ENCODE measurements at regions not wholly inside any gene's neighbourhood (a gene's known extent, or its start where the extent isn't known, plus 50 kb on each side); places are given as distances from the start of the nearest gene placed in this dataset.

DNA sequence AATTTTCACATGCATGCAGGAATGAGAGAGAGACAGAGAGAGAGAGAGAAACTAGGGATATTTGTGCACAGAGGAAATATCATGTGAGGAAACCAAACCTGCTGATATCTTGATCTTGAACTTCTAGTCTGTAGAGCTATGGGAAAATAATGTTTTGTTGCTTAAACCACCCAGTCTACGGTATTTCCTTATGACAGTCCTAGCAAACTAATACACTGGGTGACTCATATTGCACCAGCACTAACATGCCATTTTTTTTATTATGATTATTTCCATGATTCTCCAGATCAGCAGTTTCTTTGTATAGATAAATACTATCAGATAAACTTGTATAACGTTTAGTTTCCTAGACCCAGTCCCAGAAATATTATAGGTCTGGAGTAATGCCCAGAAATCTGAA, 1259.0 kb downstream of the ZPLD1 start:
- DNase-seq: no peak

DNA sequence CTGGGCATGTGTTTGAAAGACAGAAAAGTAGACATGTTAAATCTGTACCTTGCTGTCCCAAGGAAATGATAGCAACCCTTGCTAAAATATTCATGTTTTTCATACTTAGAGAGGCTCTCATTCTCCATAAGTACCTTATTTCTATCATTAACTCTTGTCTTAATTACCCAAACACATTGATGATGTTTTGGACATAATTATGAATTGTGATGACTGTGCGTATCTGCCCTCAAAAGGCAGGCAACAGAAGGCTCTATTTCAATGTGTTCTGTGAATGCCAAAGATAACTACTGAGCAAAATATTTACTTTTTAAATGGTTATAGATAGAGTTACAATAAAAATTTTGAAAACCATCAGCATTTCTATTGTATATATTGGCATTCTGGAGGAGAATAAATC, 1263.8 kb downstream of the ZPLD1 start:
- no peak for DNase-seq

DNA sequence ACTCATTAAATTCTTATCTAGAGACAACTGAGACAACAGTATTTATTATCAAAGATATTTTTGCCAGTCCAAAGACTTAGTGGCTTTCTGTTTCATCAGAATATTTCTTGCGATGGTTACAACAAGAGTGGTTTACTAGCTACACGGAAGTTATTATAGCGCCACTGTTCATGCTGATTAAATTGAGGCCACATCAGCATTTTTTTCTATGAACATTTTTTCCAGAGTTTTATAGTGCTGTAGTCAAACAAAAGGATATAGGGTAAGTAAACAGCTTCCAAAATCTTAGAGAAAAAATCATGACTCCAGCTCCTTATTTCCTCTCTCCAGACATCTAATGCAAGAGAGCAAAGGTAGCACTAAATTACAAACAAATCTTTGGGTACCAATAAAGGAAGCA, 1264.4 kb downstream of the ZPLD1 start:
- no peak for DNase-seq

DNA sequence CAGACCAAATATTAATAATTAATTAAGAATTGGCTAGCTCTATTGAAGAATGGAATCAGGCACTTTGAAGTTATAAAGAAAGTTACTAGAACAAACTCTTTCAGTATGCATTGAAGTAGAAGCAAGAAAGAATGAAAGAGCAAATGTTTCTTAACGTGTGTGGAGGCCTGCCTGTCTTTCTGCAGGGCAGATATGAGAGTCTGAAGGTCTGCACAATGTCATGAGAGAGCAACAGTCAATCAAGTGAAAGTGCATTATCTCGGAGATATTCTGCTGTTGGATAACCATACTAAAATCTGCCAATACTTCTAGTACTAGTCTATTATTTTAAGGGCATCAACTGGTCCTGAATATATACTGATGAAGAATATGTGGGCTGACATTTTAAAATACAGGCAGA, 1270.8 kb downstream of the ZPLD1 start:
- DNase-seq: no peak

DNA sequence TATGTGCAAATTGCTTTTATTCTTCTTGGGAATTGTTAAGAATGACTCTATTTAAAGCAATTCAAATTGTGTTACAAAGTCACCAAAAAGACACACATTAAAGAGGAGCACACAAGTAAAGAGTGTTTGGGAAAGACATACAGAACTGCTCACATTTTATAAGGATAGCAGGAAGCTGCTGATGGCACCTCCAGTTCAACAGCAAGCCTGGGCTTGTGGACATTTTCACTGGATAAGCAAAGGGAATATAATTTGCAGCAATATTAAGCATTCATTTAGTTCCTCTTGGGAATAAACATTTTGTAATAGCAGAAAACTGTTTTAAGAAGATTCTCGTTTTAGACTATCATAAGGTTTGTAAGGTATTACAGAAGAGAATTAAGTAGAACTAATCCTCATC, 1271.9 kb downstream of the ZPLD1 start:
- no peak for DNase-seq

DNA sequence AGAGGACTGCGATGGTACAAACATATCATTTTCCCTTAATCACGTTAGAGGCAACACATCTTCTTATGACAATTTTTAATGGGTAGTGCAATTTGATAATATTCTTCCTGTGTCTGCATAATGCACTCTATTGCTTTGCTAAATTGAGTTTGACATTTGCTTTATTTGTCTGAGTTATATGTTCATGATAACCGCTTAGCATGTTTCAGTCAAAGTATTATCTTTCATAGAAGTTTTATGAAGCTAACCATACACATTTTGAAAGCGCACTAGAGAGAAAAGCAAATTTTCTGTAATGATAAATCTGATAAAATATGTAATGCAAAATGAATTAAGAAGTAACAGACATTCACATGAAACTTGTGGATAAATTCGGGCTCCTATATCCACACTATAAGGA, 1276.9 kb downstream of the ZPLD1 start:
- no peak for DNase-seq

DNA sequence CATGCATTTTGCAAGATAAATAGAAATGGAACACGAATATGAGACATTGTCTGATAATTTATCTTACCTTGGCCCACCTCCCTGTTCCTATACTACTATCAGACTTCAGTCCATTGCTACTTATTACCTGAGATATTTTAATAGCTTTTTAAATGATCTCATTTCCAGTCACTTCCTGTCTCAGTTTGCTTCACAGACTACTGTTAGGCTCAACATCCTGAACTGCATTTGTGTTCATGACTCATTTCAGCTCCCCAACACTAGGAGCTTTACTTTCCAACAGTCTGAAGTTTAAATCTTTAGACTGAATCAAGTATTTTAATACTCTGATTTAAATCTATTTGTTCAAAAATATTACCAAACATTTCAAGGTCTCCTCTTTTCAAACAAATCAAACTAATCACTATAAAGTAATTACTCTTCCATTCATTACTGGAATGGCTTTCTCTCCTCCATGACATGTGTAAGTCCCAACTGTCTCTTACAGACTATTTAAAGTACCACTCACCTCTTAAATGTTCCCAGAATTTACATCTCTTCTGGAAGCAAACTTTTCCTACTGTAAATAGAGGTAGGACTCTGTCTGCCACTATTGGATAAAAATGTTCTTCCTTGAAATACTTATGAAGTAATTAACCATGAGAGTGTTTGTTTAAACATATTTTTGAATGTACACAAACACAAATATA, 1277.6 kb downstream of the ZPLD1 start:
- DNase-seq: no peak

DNA sequence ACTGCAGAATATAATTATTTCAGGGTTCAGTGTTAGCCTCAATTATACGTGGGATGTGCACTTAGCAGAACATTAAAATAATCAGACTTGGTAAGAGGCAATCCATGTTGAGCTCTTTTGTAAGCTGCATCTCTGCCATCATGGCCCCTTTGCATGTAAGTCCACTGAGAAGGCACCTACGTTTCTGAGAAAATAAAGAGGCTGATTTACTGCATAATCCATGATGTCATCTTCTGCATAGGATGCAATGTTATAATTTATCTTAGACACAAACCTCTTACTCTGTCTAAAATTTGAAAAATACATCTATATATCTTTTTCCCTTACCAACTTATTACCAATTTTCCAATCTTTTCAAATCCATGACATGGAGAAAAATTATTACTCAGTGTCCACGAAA, 1294.7 kb downstream of the ZPLD1 start:
- DNase-seq: no peak

DNA sequence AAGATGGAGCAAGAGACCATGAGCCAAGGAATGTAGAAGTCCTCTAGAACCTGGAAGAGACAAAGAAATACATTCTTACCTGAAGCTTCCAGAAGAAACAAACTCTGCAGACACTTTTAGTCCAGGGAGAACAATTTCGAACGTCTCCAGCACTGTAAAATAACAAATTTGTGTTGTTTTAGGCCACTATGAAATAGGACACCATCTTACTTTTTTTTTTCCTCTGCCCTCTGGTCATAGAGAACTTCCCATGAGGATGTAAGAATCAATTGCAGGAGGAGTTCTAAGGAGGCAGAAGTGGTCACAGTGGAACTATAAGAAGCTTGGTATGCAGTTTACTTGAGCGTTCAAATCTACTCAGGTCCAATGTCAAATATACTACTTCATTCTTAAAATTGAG, 1295.9 kb downstream of the ZPLD1 start:
- DNase-seq: no peak

DNA sequence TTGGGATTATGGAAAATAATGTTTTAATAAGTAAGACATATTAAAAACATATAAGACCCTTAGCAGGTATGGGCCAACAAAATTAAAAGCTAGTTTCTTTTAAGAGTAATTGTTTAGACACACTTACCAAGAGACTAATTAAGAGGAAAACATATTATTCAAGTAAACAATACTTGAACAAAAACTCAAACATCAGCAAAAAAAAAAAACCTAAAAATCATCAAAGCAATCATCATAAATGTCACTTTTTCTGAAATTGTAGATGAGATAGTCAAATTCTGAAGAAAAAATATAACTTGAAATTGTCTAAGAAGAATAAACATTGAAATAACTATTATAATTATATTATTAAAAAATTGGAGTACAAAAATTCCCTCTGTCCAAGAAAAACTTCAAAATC, 1318.2 kb downstream of the ZPLD1 start:
- DNase-seq: no peak

DNA sequence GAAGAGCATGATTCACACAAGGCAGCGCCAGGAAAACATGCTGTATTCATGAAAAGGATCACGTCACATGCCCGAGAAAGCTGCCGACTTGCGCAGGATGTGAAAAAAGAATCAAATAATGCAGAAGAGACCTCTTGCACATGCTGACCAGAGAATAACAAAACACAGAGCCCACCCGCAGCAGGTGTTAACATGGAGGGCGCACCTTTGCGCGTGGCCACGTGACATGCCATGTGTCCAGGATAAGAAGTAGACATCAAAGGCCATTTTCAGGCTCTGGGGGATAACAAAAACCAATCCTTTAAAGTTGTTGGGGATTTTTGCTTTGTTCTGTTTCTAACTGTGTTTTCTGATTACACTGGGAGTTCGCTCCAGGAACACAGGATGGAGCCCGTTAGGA, 1332.8 kb downstream of the ZPLD1 start:
- no peak for DNase-seq

DNA sequence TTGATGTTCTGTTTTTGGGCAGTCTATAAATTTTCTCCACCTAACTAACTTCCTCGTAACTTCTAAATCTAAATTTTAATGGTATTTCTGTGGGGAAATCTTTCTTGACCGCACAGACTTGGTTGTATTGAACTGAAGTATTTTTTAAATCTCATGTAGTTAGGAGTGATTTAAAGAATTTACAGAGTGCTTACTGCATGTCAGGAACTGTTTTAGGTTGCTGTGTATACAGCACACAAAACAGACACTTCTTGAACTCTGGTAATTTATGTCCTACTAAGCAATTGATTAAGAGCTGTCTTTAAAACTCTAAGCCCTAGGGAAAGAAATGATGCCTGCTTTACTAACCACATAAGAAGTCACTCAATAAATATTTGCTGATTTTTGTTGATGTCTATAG, 1350.2 kb downstream of the ZPLD1 start:
- no peak for DNase-seq

DNA sequence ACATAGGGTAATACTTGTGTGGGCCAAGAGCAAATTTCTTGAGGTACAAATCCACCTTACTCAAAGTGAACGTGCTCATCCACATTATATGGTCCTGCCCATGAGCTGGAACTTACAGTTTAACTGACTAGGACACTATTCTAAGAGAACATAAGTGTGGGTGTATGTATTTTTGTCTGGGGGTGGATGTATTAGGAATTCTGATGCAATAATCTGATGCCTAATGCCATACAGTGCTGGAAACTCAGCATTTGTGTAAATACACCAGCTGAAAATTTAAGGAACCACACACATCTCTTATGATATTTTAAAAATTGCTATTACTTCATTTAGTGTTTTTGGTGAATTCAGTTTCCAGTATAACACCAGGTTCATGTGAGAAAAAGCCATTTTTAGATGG, 1350.7 kb downstream of the ZPLD1 start:
- DNase-seq: no peak

DNA sequence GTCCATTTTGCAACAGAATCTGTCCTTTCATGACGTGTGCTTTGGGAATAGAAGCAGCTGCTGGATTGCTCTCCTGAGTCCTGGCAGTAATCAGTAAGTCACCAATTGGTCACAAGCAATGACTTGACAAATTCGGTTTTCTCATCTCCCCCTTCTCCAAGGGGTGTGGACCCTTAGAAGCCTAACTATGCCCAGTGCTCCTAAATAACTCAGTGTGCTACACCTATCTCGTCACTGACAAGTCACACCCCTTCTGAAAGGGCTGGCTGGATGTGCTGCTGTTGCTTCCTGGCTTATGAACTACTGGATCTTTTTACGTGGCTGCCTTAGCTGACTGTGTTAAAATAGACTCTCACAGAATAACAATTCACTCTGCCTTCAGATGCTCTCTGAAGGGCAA, 1351.5 kb downstream of the ZPLD1 start:
- no peak for DNase-seq

DNA sequence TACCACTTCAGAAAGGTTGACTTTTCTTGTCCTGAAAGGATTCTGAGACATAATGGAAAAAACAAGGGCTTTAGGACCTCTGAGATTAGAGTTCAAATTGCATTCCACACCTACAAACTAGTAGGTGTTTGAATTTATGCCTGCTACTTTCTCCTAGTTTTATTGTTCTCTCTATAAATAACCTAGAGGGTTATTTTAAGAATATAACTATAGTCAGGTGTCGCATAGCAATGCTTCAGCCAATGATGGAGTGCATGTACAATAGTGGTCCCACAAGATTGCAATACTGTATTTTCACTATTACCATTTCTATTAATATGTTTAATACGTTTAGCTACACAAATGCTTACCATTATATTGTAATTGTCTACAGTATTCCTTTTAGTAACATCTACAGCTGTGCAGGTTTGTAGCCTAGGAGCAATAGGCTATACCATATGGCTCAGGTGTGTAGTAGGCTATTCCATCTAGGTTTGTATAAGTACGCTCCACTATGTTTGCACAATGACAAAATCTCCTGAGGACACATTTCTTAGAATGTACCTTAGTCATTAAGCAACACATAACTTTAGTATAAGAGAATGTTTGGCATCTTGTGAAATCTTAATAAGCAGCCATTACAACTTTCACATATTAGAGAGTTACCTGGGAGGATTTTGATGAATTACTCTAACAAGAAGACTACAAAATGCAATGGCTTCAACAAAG, 1352.5 kb downstream of the ZPLD1 start:
- no peak for DNase-seq

DNA sequence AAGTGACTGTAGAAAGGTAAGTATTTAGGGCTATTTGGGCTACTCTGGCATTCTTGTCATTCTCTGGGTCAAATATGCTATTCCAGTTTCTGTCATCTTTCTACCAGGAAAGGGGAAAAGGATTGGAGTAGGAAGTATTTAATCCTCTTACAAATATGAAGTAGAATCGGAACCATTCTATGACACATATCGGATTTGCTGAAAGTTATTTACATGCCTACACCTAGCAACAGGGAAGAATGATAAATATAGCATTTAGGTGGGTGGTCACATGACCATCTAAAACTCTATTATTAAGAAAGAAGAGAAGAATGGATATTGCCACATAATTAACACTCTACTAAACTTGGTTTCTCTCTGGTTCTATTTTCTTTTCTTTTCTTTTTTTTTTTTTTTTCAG, 1353.1 kb downstream of the ZPLD1 start:
- DNase-seq: no peak

DNA sequence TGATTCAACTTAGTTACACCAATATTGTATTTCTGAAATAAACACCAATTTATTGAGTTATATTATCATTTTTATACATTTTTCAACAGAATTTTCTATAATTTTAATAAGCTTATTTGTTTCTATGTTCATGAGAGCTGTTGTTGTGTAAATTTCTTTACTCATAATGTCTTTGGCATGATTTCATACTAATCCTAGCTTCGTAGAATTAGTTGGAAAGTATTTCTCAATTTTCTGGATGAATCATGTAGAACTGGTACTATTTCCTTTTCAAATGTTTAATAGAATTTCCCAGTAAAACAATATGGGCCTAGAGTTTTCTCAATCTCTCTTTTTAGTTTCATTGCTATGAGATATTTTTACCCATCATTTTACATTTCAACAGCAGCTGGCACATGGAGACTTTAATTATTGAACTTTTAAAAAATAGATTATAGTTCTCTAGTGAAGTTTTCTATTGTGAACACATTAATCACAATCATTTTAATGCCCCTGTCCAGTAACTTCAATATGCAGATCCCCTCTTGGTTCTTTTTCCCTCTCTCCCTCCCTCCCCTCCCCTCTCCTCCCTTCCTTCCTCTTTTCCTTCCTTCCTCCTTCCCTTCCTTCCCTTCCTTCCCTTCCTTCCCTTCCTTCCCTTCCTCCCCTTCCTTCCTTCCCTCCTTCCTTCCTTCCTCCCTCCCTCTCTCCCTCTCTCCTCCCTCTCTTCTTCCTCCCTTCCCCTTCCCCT, 1357.1 kb downstream of the ZPLD1 start:
- DNase-seq: no peak

DNA sequence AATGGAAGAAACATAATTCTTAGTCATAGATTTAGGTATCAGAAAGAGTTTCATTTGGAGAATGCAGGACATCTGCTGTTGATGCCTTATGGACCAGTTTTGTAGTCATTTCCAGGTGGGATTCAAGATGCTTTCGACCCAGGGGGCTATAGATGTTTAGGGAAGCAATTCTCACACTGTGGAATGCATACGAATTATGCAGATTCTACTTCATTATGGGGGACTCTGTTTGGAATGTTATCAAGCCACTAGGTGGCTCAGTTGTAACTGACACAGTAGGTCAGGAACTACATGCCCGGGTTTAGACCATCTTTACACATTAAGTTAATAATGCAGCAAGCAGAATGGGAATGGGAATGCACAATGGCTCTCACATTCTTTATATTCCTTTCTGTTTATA, 1359.8 kb downstream of the ZPLD1 start:
- DNase-seq: no peak

DNA sequence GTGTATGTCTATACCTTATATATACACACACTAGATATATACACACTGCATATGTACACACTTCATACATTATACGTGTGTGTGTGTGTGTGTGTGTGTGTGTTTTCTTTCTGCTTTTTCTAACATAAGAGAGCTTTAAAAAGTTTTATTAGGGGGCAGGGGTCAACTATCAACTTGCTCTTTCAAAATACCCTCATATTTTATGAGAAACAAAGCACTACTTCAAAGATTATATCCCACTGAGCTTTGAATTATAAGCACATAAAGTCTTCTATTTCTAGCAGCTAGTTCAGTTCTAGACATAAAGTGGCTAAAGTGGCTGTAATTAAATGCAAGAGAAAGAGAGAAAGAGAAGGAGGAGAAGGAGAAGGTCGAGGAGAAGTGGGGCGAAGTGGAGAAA, 1361.3 kb downstream of the ZPLD1 start:
- no peak for DNase-seq

DNA sequence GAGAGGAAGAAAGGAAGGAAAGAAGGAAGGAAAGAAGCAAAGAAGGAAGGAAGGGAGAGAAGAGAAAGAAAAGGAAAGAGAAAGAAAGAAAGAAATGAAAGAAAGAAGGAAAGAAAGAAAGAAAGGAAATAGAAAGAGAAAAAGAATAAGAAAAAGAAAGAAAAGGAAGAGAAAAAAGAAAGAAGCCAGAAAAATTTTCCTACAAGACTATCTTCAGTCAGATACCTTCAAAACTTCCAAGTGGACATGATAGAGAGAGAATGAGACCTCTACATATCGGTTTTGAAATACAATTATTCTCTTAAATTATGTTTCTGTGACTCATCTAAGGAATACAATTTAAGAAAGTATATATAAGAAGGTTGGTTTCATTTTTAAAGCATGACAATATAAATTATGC, 1369.0 kb downstream of the ZPLD1 start:
- DNase-seq: no peak

DNA sequence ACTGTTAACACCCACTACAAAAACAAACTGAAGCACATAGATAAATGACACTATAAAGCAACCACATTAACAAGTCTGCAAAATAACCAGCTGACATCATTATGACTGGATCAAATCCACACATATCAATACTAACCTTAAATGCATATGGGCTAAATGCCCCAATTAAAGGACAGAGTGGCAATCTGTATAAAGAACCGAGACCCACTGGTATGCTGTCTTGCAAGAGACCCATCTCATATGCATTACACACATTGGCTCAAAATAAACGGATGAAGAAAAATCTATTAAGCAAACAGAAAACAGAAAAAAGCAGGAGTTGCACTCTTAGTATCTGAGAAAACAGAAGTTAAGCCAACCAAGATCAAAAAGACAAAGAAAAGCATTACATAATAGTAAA, 1375.4 kb downstream of the ZPLD1 start:
- no peak for DNase-seq

DNA sequence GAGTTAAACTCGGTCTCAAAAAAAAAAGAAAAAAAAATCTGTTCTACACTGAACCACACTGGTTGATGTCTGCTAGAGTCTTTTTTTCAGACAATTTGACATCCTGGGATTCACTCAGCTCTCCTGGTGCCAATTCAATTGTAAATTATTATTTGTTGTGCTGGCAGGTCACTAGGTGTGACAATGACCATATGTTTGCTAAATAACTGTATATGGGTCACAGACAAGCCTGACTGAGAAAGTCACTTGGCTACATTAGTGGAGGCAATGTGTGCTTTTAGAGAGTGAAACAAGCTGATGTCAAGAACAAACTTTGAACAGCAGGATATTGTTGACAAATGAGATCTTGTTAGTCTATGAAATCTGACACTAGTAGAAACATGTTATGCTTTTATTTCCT, 1379.1 kb downstream of the ZPLD1 start:
- DNase-seq: no peak

DNA sequence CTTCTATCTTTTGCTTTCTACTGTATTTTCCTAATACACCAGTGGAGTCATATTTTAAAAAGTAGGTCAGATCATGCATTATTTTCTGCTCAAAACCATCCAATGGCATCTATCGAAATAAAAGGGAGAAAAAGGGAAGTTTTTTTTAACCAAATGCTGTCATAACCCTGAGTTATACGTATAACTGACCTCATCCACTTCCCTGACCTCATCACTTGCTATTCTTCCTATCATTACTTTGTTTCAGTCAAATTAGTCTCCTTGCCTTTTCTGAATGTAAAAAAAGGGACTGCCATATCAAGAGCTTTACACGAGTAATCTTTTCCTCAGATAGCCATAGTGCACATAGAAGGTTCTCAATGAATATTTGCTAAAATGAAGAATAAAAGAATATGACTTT, 1383.6 kb downstream of the ZPLD1 start:
- DNase-seq: no peak

DNA sequence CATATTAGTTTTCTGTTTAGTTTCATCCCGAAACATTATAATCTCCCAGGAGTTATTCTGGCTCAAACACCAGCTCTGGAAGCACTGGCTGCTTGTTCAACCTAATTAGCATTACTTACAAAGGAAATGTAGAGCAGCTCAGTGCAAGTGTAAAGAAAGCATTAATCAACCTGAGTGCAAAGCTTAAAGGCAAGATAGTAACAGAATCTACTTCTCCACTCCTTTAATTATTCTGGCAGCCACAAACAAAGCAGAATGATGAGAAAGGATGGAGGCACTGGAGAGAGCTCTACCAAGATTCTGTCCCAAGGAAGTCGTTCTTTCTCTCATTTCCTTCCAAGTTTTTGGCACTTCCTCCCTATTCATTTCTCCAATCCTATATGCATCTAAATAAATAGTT, 1384.0 kb downstream of the ZPLD1 start:
- DNase-seq: no peak
